T-cell (primary cell): ENCODE measurements at regions not wholly inside any gene's neighbourhood (a gene's known extent, or its start where the extent isn't known, plus 50 kb on each side); places are given as distances from the start of the nearest gene placed in this dataset.

Experiments
- ATAC-seq, 4 experiments: fragments of 200-7000 bp in 3 of 4; fragments of 150-1000 bp in 1 of 4; cut with Tn5 transposase; replicated peaks in 1 of 4; 1 replicate in 3 of 4; 2 replicates in 1 of 4; pipeline ENCODE4 v1.10.0; 2021; ENCODE audit warnings: moderate library complexity in 3 of 4, mild to moderate bottlenecking in 2 of 4, moderate number of reproducible peaks in 1 of 4
- CTCF ChIA-PET, 2 donors: fragments of 300-600 bp; sonication (Branson Sonifier 250); formaldehyde crosslinking; loops; one replicate each; lab custom pipeline; 2022; ENCODE audit warnings: antibody characterized with exemption in 2 of 2; lab: Charles Lee
- POLR2A ChIA-PET, 2 donors: fragments of 300-600 bp; sonication (Branson Sonifier 250); formaldehyde crosslinking; loops; one replicate each; lab custom pipeline; 2022; ENCODE audit warnings: antibody characterized with exemption in 2 of 2; lab: Charles Lee
- DNase-seq, 35 experiments: peaks; one replicate each; pipeline versions ENCODE4 v3.0.0 to v3.0.0-alpha.2; 2013 to 2023
- H3K27ac ChIP-seq: one replicate; pipeline ENCODE4 v1.5.1; 2013; ENCODE audit warnings: low read length
- H3K27me3 ChIP-seq, 2 experiments: replicated peaks in 1 of 2; 1 replicate in 1 of 2; 2 replicates in 1 of 2; pipeline versions ENCODE4 v1.6.1 to v1.7.0; 2013; ENCODE audit warnings: low read length in 1 of 2, mixed read lengths in 1 of 2; ENCODE audit not compliant: control insufficient read depth in 2 of 2, insufficient read depth in 2 of 2; ENCODE audit errors: extremely low read depth in 1 of 2
- H3K36me3 ChIP-seq, 2 donors: 1 replicate in 1 of 2; 2 replicates in 1 of 2; pipeline versions ENCODE4 v1.6.1 to v1.7.0; 2013; ENCODE audit warnings: low read length in 1 of 2; ENCODE audit not compliant: control insufficient read depth in 2 of 2, insufficient read depth in 1 of 2; ENCODE audit errors: extremely low read depth in 1 of 2
- H3K4me1 ChIP-seq, 2 experiments: 1 replicate in 1 of 2; 2 replicates in 1 of 2; pipeline versions ENCODE4 v1.6.1 to v1.7.0; 2013; ENCODE audit warnings: low read length in 2 of 2, mixed read lengths in 1 of 2; ENCODE audit not compliant: insufficient read depth in 2 of 2, control insufficient read depth in 1 of 2; ENCODE audit errors: extremely low read depth in 1 of 2
- H3K4me3 ChIP-seq, 2 donors: 1 replicate in 1 of 2; 2 replicates in 1 of 2; pipeline versions ENCODE4 v1.5.1 to v1.7.0; 2013; ENCODE audit warnings: mild to moderate bottlenecking in 2 of 2, low read length in 1 of 2, moderate library complexity in 1 of 2; ENCODE audit not compliant: control insufficient read depth in 1 of 2; ENCODE audit errors: extremely low read depth in 1 of 2
- H3K9me3 ChIP-seq: 2 replicates; pipeline ENCODE4 v1.7.0; 2013
- H3K27ac Mint-ChIP-seq, 2 donors: one replicate each; pipeline ENCODE4 v1.8.0; 2020 to 2021; ENCODE audit warnings: mild to moderate bottlenecking in 2 of 2, mixed read lengths in 2 of 2
- H3K27me3 Mint-ChIP-seq, 2 donors: one replicate each; pipeline ENCODE4 v1.8.0; 2021 to 2022; ENCODE audit warnings: mixed read lengths in 2 of 2
- H3K36me3 Mint-ChIP-seq: one replicate; pipeline ENCODE4 v1.8.0; 2021; ENCODE audit warnings: mixed read lengths
- H3K4me1 Mint-ChIP-seq, 3 donors: one replicate each; pipeline ENCODE4 v1.8.0; 2020 to 2022; ENCODE audit warnings: mixed read lengths in 3 of 3, mild to moderate bottlenecking in 1 of 3
- H3K4me3 Mint-ChIP-seq, 3 donors: one replicate each; pipeline ENCODE4 v1.8.0; 2020 to 2022; ENCODE audit warnings: mild to moderate bottlenecking in 3 of 3, mixed read lengths in 3 of 3, moderate library complexity in 3 of 3
- H3K9me3 Mint-ChIP-seq, 3 donors: one replicate each; pipeline ENCODE4 v1.8.0; 2020 to 2022; ENCODE audit warnings: mixed read lengths in 3 of 3
- WGBS: methylation state at CpG from one replicate; pipeline ENCODE4 v1.1.5; 2013; ENCODE audit warnings: missing lambda C conversion rate; ENCODE audit not compliant: insufficient coverage; 5-methylcytosine and 5-hydroxymethylcytosine counted together

DNA sequence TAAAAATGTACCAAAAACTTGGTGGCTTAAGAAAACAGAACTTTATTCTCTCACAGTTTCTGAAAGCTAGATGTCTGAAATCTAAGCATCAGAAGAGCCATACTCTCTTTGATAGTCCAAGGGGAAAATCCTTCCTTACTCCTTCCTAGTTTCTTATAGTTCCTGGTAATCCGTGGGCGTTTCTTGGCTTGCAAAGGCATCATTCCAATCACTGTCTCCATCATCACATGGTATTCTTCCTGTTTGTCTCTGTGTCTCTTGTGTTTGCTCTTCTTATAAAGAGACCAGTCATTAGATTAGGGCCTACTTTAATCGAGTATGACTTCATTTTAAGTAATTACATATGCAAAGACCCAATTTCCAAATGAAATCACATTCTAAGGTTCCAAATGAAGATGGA lies 118.9 kb upstream of the FSTL5 start:
- no peak for DNase-seq
- no peak for ATAC-seq
- no peak overlapping the region for H3K4me3 Mint-ChIP-seq
- ChIA-PET POLR2A (no interaction called here), CTCF (no interaction called here)
- Histone ChIP-seq H3K36me3 (no peaks in the 10 kb centered on the region), H3K4me1 (no peaks in the 10 kb centered on the region), H3K27ac (no peak overlapping the region), H3K27me3 (no peaks in the 10 kb centered on the region), H3K4me3 (no peak overlapping the region), H3K9me3 (no peaks in the 10 kb centered on the region)
- WGBS = no CpG with 5 or more reads among the region's 3 CpGs
- no peaks in the 10 kb centered on the region for H3K36me3 Mint-ChIP-seq
- H3K27ac Mint-ChIP-seq = no peak overlapping the region
- H3K9me3 Mint-ChIP-seq = peaks cover 7 to 15% (median 11%) of the 10 kb centered on the region in 3 donors
- H3K27me3 Mint-ChIP-seq = no peaks in the 10 kb centered on the region
- no peaks in the 10 kb centered on the region for H3K4me1 Mint-ChIP-seq

GRCh38 chr4:162274354-162274753 lies 110.6 kb upstream of the FSTL5 start:
- H3K27me3 Mint-ChIP-seq = no peaks in the 10 kb centered on the region
- no peaks in the 10 kb centered on the region for H3K9me3 ChIP-seq
- no CpG with 5 or more reads among the region's 1 CpG for WGBS
- no peak overlapping the region for H3K4me3 ChIP-seq
- H3K27me3 ChIP-seq = no peaks in the 10 kb centered on the region
- no peaks in the 10 kb centered on the region for H3K4me1 ChIP-seq
- ChIA-PET POLR2A (no interaction called here), CTCF (no interaction called here)
- H3K36me3 ChIP-seq = no peaks in the 10 kb centered on the region
- DNase-seq = peak in 1 of 35 experiments; percentile 1
- peaks cover 3 to 7% (median 6%) of the 10 kb centered on the region in 3 donors for H3K9me3 Mint-ChIP-seq
- ATAC-seq = no peak
- no peaks in the 10 kb centered on the region for H3K4me1 Mint-ChIP-seq
- no peaks in the 10 kb centered on the region for H3K36me3 Mint-ChIP-seq
- H3K27ac Mint-ChIP-seq = no peak overlapping the region
- H3K27ac ChIP-seq = no peak overlapping the region
- no peak overlapping the region for H3K4me3 Mint-ChIP-seq

DNA sequence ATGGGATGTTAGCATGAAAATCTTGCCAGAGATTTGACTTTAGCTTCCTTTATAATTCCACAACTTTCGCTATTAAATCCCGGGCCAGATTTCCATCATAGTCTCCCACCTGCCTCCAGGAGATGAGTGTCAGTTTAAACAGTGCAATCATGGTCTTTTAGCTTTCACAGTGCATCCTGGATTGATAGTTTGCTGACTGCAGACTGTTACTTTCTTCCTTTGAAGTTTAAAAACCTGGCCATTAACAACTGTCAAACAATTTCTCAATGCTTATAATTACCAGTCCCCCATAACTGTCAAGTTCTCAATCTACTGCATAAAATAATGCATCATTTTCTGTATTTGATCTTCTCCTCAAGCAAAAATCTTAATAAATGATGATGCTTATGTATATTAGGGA lies 108.4 kb upstream of the FSTL5 start:
- WGBS = no CpG with 5 or more reads among the region's 2 CpGs
- Histone ChIP-seq H3K27ac (no peak overlapping the region), H3K9me3 (no peaks in the 10 kb centered on the region), H3K4me3 (no peak overlapping the region), H3K36me3 (no peaks in the 10 kb centered on the region), H3K27me3 (no peaks in the 10 kb centered on the region), H3K4me1 (no peaks in the 10 kb centered on the region)
- H3K36me3 Mint-ChIP-seq = no peaks in the 10 kb centered on the region
- no peaks in the 10 kb centered on the region for H3K27me3 Mint-ChIP-seq
- H3K4me1 Mint-ChIP-seq = no peaks in the 10 kb centered on the region
- H3K27ac Mint-ChIP-seq = no peak overlapping the region
- ATAC-seq (no peak), DNase-seq (no peak)
- POLR2A ChIA-PET = no interaction called here
- no peak overlapping the region for H3K4me3 Mint-ChIP-seq
- CTCF ChIA-PET = interaction anchor here in 1 of 2 donors (0.6 kb wide), 1 partner anchor 86 kb away, joined by 3 read pairs; no protein-coding TSS in a partner anchor
- peaks cover 3 to 7% (median 6%) of the 10 kb centered on the region in 3 donors for H3K9me3 Mint-ChIP-seq

DNA sequence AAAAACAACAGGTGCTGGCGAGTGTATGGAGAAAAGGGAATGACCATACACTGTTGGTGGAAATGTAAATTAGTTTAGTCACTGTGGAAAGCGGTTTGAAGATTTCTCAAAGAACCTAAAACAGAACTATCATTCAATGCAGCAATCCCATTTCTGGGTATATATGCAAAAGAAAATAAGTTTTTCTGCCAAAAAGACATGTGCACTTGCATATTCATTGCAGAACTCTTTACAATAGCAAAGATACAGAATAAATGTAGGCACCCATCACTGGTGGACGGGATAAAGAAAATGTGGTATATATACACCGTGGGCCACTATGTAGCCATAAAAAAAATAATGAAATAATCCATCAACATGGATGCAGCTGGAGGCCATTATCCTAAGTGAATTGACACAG lies 105.1 kb upstream of the FSTL5 start:
- no peaks in the 10 kb centered on the region for H3K27me3 ChIP-seq
- DNase-seq (no peak), ATAC-seq (no peak)
- H3K4me3 ChIP-seq = no peak overlapping the region
- POLR2A ChIA-PET = no interaction called here
- Mint-ChIP-seq H3K4me1 (no peaks in the 10 kb centered on the region), H3K27ac (no peak overlapping the region), H3K27me3 (no peaks in the 10 kb centered on the region), H3K4me3 (no peak overlapping the region), H3K36me3 (no peaks in the 10 kb centered on the region), H3K9me3 (peaks cover 7 to 23% (median 15%) of the 10 kb centered on the region in 3 donors)
- no peak overlapping the region for H3K27ac ChIP-seq
- H3K4me1 ChIP-seq = no peaks in the 10 kb centered on the region
- H3K36me3 ChIP-seq = no peaks in the 10 kb centered on the region
- H3K9me3 ChIP-seq = no peaks in the 10 kb centered on the region
- CTCF ChIA-PET = no interaction called here
- WGBS = no CpG with 5 or more reads among the region's 4 CpGs

- Histone ChIP-seq H3K27ac (no peak overlapping the region), H3K27me3 (no peaks in the 10 kb centered on the region), H3K4me1 (no peaks in the 10 kb centered on the region), H3K4me3 (no peak overlapping the region), H3K36me3 (no peaks in the 10 kb centered on the region), H3K9me3 (no peaks in the 10 kb centered on the region)
- Mint-ChIP-seq H3K27me3 (no peaks in the 10 kb centered on the region), H3K36me3 (no peaks in the 10 kb centered on the region), H3K27ac (no peak overlapping the region), H3K9me3 (peaks cover 10 to 36% (median 23%) of the 10 kb centered on the region in 3 donors), H3K4me3 (no peak overlapping the region), H3K4me1 (no peaks in the 10 kb centered on the region)
- no peak for DNase-seq
- ChIA-PET POLR2A (no interaction called here), CTCF (interaction anchor here in 1 of 2 donors (0.5 kb wide), 1 partner anchor 24 kb away, joined by 3 read pairs; no protein-coding TSS in a partner anchor)
- ATAC-seq = no peak
- no CpG with 5 or more reads among the region's 1 CpG for WGBS
These were observed 102.0 kb upstream of the FSTL5 start for GRCh38 chr4:162265802-162266201.

DNA sequence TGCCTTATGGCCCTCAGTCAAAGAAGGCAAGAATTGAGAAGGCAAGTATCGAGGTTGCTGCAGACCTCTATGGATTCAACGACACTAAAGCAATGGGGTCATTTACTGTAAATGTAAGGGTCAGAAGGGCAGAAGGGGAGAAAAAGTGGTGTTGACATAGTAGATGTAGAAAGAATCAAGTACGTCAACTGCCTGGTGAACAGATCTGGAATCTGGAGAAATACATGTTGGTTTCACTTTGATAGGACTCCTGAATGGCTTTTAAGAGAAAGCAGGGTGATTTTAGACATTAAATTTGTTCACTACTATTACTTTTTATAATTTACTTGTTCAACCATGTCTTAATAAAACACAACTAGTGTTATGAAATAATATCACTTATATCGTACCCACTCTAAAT lies 81.3 kb upstream of the FSTL5 start:
- ATAC-seq = no peak
- no peaks in the 10 kb centered on the region for H3K27me3 Mint-ChIP-seq
- ChIA-PET POLR2A (no interaction called here), CTCF (no interaction called here)
- Histone ChIP-seq H3K4me3 (no peak overlapping the region), H3K27me3 (no peaks in the 10 kb centered on the region), H3K4me1 (no peaks in the 10 kb centered on the region), H3K36me3 (no peaks in the 10 kb centered on the region), H3K9me3 (no peaks in the 10 kb centered on the region), H3K27ac (no peak overlapping the region)
- H3K27ac Mint-ChIP-seq = no peak overlapping the region
- H3K4me1 Mint-ChIP-seq = no peaks in the 10 kb centered on the region
- H3K36me3 Mint-ChIP-seq = no peaks in the 10 kb centered on the region
- peaks cover 4 to 8% (median 4%) of the 10 kb centered on the region in 3 donors for H3K9me3 Mint-ChIP-seq
- WGBS = 44% methylated on average over 2 of the region's 4 CpGs
- no peak for DNase-seq
- H3K4me3 Mint-ChIP-seq = no peak overlapping the region

GRCh38 chr4:162241857-162242256 lies 78.1 kb upstream of the FSTL5 start:
- H3K4me3 Mint-ChIP-seq = no peak overlapping the region
- POLR2A ChIA-PET = no interaction called here
- Histone ChIP-seq H3K4me1 (no peaks in the 10 kb centered on the region), H3K27me3 (no peaks in the 10 kb centered on the region), H3K36me3 (no peaks in the 10 kb centered on the region), H3K27ac (no peak overlapping the region), H3K9me3 (no peaks in the 10 kb centered on the region), H3K4me3 (no peak overlapping the region)
- DNase-seq (no peak), ATAC-seq (no peak)
- H3K4me1 Mint-ChIP-seq = no peaks in the 10 kb centered on the region
- peaks cover 0 to 8% (median 2%) of the 10 kb centered on the region in 3 donors for H3K9me3 Mint-ChIP-seq
- no CpG with 5 or more reads among the region's 1 CpG for WGBS
- CTCF ChIA-PET = no interaction called here
- H3K27me3 Mint-ChIP-seq = no peaks in the 10 kb centered on the region
- H3K36me3 Mint-ChIP-seq = no peaks in the 10 kb centered on the region
- H3K27ac Mint-ChIP-seq = no peak overlapping the region
